ENCODE measurements at regions not wholly inside any gene's neighbourhood (a gene's known extent, or its start where the extent isn't known, plus 50 kb on each side); places are given as distances from the start of the nearest gene placed in this dataset.

- dilution Hi-C loops (cut with HindIII; ENCODE audit: low sequenced_read_pairs, unreplicated experiment): no loop called here
Measured at GRCh38 chr15:35880896-35881295, 334.9 kb upstream of the DPH6 start.

More at GRCh38 chr15:35880896-35881295, 334.9 kb upstream of the DPH6 start:
- Histone ChIP-seq H2AK5ac (ENCODE audit: low read depth, low read length) (no peak overlapping the region), H2AK9ac (replicated peaks; ENCODE audit: low read depth, low read length, poor library complexity) (no peak overlapping the region), H3K18ac (ENCODE audit: low read depth, low read length) (no peak overlapping the region), H4K91ac (ENCODE audit: insufficient read depth, low read depth, low read length) (no peak overlapping the region), H3K9me3 (ENCODE audit: control insufficient read depth, insufficient read depth, low read length) (no peaks in the 10 kb centered on the region), H3K4me3 (ENCODE audit: insufficient read depth, low read depth, low read length) (no peak overlapping the region), H2BK15ac (ENCODE audit: low read depth, low read length) (no peak overlapping the region), H4K8ac (ENCODE audit: low read depth in 2 of 2, low read length in 2 of 2) (no peak overlapping the region), H3K14ac (replicated peaks; ENCODE audit: low read depth, low read length) (no peak overlapping the region), H2AFZ (replicated peaks; ENCODE audit: low read length, poor library complexity) (no peak overlapping the region), H3K27me3 (ENCODE audit: control insufficient read depth, insufficient read depth, low read length) (no peaks in the 10 kb centered on the region), H3K9me1 (ENCODE audit: insufficient read depth, low read length) (no peaks in the 10 kb centered on the region), H3K4me2 (ENCODE audit: low read depth, low read length) (no peak overlapping the region), H4K5ac (ENCODE audit: low read depth, low read length) (no peak overlapping the region), H3K9ac (ENCODE audit: low read depth, low read length) (no peak overlapping the region), H3K56ac (ENCODE audit: extremely low read depth, insufficient read depth, low read length) (no peak overlapping the region), H4K20me1 (ENCODE audit: insufficient read depth, low read length) (no peaks in the 10 kb centered on the region), H2BK120ac (ENCODE audit: low read depth, low read length) (no peak overlapping the region), H3K23ac (ENCODE audit: low read depth, low read length) (no peak overlapping the region), H2BK20ac (ENCODE audit: low read depth, low read length) (no peak overlapping the region), H3K79me1 (ENCODE audit: low read depth in 1 of 2, low read length in 2 of 2) (no peaks in the 10 kb centered on the region), H3K4me1 (ENCODE audit: control insufficient read depth, insufficient read depth, low read length) (no peaks in the 10 kb centered on the region), H2BK5ac (ENCODE audit: low read depth, low read length, poor library complexity, severe bottlenecking) (no peak overlapping the region), H3K4ac (ENCODE audit: low read depth, low read length) (no peak overlapping the region), H3K27ac (ENCODE audit: insufficient read depth, low read length) (no peak overlapping the region), H3K36me3 (ENCODE audit: control insufficient read depth, insufficient read depth, low read length) (no peaks in the 10 kb centered on the region)
- no CpG with 5 or more reads among the region's 3 CpGs for WGBS, 2 experiments (ENCODE audit: extremely low coverage in 2 of 2, insufficient read length in 1 of 2)
- POLR2A ChIA-PET (ENCODE audit: unreplicated experiment): no interaction called here
- in situ Hi-C loops (cut with MboI; ENCODE audit: low sequenced_read_pairs) (no loop called here), intact Hi-C loops (cut with micrococcal nuclease) (no loop called here)
- no peak for ATAC-seq (ENCODE audit: low read depth)
- DNase-seq: no peak
- no peak for TF ChIP-seq NFE2L2 (IDR thresholded peaks at IDR 0.05; ENCODE audit: low read depth, low read length)
- no peak for TF ChIP-seq BHLHE40 (IDR thresholded peaks at IDR 0.05; ENCODE audit: low read depth, low read length)
- CTCF ChIA-PET: interaction anchor here (1.1 kb wide), 1 partner anchor 97 kb away, joined by 3 read pairs; no protein-coding TSS in a partner anchor
- BruUV-seq (replicated peaks): no TSS peak

All from IMR-90 (cell line).